Stimulated activated CD8-positive, alpha-beta memory T cell treated with anti-CD3 and anti-CD28 coated beads, Interleukin-4, amount 100 ng/mL, for 48 hours (primary cell): ENCODE measurements at regions not wholly inside any gene's neighbourhood (a gene's known extent, or its start where the extent isn't known, plus 50 kb on each side); places are given as distances from the start of the nearest gene placed in this dataset.
"Not testable (repeated sequence)": the region's sequence is repeated elsewhere in the genome, so short reads cannot be mapped to it uniquely, and the experiment has no call there.

Source experiments
- DNase-seq: peaks from one replicate; pipeline ENCODE4 v3.0.0-alpha.2; 2020

GRCh38 chr13:87736849-87737385 is 65.7 kb downstream of the SLITRK5 start:
- no peak for DNase-seq

DNA sequence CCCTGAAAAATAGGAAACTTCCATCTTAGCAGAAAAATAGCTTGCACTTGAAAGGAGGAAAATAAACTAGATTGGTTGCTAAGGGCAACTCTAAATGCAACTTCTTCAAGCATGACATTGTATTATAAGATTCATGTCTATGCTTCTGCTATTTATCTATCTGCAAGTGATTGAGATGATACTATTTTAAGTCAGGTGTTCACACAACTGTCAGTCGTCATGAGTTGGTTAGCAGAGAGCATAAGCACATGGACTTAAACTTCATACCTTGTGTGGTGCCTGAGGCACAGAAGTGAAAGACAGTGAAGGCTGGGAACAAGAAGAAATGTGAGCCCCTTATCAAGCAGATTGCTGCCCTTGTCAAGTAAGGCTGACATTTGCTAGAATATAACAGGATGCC is 82.9 kb downstream of the SLITRK5 start:
- no peak for DNase-seq

GRCh38 chr13:87769445-87769844 is 98.3 kb downstream of the SLITRK5 start:
- DNase-seq: no peak

DNA sequence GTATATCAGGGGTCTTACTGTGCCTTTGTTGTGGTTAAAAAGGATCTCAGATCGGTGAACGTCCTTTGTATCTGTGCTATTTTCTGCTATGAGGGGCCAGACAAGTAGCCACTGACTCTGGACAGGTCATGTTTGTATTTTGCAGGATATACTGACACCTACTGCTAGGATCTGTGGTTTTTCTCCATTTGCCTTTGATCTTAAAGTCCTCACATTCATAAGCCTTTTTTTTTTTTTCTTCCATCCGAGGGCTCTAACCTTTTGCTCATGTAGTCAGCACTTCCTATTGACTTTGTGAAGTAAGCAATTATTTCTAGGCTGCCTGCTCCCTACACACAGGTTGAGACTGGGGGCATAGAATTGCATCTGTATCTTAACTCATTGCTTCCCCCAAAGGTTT is 106.2 kb downstream of the SLITRK5 start:
- no peak for DNase-seq

DNA sequence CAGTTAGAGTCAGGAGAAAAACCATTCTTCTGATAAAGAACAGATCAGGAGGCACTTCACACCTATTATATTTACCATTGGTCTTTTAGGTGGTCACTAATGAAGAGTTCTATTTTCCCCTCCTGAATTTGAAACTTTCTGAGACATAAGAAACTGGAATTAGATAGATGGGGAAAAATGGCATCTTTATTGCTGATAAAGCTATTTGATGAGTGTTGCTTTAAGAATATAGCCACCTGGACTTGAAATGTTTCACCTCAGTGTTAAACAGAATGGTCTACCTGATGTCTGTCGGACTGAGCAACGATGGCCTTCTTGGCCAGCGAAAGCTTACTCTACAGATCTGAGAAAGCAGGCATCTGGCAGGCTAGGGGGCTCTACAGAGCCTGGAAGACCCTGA is 107.0 kb downstream of the SLITRK5 start:
- no peak for DNase-seq

DNA sequence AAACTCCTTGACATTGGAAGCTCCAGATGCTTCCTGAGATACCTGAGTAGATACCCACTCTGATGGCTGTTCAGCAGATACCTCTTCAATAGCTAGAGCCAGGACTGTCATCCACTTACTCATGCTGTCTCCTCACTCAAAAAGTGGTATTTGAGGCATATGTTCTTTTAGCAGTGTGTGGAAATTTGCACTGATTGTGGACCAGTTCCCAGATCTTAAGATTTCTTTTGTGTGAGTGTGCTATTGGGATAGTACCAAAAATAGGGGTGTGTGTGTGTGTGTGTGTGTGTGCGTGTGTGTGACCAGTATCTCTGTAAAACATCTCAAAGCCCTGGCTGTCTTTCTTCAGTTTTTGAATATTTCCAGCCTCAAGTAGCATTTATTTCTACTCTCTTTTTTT is 108.3 kb downstream of the SLITRK5 start:
- no peak for DNase-seq

GRCh38 chr13:87783366-87783765 is 112.2 kb downstream of the SLITRK5 start:
- no peak for DNase-seq

- DNase-seq: no peak
Observed at GRCh38 chr13:87788363-87788762, 117.2 kb downstream of the SLITRK5 start.

GRCh38 chr13:87792878-87793277 is 121.7 kb downstream of the SLITRK5 start:
- DNase-seq: no peak

DNA sequence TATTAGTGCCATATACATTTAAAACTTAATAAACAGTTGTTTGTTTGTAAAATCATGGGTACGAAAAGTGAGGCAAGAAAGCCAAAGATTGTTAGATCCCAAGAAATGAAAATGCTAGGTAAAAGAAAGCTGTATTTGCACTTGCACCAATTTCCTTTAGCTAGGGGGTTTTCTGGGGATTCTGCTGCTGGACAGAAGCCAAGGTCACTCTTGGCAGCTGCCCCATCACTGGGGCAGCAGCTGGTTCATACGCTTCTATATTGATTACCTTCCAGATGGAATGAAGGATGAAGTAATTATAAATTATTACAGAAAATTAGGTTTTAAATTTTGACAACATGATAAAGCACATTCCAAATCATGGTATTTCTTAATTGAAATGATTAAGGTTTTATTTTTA is 127.4 kb downstream of the SLITRK5 start:
- no peak for DNase-seq

DNA sequence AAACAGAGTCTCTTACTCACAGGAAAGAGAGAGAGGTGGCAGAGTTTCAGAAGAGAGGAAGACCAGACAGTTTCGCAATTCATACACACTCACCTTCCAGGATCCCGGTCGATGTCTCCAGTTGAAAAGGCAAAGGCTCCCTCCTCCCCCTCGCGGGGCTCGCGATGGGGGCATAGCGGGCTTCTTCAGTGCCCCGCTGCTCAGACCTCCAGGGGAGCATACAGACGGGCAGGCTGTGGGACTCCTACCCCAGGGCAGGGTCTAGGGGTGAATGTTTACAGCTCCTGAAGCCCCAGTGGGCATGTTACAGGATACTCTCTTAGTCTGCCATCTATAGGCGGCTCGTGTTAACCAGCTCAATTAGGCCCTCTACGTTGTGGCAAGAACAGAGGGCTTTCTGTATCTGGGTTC is 139.2 kb downstream of the SLITRK5 start:
- DNase-seq: no peak

DNA sequence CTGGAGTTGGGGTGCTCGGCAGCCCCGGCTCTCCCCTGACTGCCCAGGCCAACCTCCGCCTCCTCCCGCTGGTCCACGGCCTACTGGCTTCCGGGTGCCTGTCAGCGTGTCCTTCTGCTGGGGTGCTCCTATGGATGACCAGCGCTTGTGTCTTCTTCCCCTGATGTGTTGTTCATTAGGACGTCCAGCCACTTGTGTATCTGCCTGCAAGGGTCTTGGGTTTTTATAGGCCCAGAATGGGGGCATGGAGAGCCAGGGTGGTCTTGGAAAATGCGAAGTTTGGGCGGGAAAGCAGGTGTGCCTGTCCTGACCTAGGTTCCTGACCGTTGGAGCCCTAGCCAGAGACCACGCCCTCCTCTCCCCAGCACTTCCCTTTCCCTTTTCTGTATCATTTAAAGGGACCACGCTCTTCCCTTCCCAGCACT is 139.8 kb downstream of the SLITRK5 start:
- DNase-seq: no peak

GRCh38 chr13:87814403-87814802 is 143.2 kb downstream of the SLITRK5 start:
- DNase-seq: no peak

- DNase-seq: no peak
Observed at GRCh38 chr13:87820241-87820640, 149.1 kb downstream of the SLITRK5 start.

- no peak for DNase-seq
Observed at GRCh38 chr13:87821512-87821911, 150.3 kb downstream of the SLITRK5 start.

GRCh38 chr13:87826301-87826700 is 155.1 kb downstream of the SLITRK5 start:
- not testable (repeated sequence) for DNase-seq

DNA sequence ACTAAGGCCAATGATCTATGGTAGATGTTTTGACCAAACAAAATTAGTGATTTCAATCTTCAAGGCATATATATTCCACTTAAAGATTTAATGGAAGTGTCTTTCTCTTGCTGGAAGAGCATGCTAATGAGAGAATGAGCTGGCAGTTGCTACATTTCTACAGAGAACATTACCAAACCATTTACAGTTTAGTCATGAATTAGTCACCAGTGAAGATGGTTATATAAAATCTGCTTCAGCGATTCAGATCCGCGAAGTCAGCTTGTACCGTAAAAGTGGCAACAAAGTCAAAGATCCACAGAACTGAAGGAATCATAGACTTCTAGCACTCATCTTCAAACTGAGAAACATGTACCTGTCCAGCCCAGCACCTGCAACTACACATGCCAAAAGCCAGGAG is 156.3 kb downstream of the SLITRK5 start:
- DNase-seq: no peak

DNA sequence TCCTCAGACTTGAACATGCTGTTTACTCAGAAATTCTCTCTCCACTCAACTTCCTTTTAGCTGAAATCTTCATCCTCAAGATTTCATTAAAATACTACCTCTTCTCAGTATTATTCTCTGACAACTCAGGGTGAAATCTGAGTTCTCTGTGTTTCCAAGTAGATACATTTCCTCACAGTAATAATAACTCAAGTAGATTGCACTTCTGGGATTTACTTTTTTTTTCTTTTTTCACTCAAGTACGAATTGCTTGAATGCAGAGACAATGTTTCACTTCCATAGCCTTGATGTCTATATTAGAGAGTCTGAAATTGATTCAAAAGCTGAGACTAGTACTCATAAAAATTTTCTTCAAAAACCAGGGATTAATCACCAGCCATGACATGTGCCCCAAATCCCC is 166.4 kb downstream of the SLITRK5 start:
- no peak for DNase-seq

DNA sequence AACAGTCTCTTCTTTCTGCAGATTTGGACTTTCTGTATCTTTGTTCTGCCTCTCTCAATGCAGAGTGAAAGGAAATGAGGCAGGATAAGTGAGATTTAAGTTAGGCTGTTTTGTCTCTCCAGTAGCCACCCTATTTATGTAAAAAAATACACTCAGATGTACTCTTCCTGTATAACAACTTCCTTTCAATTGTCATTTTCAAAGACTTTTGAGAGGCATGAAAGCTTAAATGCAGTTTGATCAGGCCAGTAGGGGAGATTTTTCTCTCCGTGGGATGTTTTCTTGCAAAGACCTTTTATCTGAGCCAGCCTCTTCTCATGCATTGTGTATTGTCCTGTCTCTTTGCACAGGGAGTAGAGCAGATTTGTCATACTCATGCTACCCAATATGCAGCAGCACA is 166.8 kb downstream of the SLITRK5 start:
- DNase-seq: no peak

GRCh38 chr13:87851410-87851809 is 180.2 kb downstream of the SLITRK5 start:
- DNase-seq: no peak

- no peak for DNase-seq
Observed at GRCh38 chr13:87855553-87855952, 184.4 kb downstream of the SLITRK5 start.

- no peak for DNase-seq
Observed at GRCh38 chr13:87859261-87859660, 188.1 kb downstream of the SLITRK5 start.

- DNase-seq: no peak
Observed at GRCh38 chr13:87867426-87867825, 196.3 kb downstream of the SLITRK5 start.

DNA sequence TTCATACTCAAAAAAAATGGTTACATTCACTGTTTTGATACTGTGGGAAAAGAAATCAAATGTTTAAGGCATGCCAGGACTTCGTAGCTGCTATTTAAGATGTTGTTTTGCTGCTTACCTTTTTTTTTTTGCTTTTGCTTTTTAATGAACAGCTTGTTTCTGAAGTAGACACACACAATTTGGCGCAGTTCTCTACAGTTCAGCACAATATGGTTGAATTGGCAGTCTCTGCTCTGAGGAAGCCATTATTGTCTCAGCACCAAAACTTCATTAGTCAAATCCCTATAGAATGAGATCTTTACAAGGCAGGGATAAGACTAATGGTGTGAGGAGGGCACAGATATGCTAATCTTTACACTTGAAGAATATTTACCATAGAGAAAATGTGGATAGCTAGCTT is 197.6 kb downstream of the SLITRK5 start:
- DNase-seq: no peak

DNA sequence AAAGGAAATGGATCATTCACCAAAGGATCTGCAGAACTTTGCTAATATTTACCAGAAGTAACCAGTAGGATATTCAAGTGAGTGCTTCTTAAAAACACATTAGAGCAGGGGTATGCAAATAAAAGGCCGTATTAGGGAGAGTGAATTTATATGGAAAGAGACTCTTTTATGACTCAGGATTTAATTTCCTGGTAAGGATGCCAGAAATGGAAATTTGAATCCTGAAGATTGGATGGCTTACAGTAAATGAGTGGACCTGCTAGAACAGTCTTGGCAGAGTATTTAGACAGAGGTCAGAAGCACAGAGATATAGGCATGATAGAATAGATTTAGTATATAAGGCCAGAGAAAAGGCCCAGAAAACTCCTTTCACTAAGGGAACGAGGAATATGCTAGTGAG is 201.6 kb downstream of the SLITRK5 start:
- no peak for DNase-seq

DNA sequence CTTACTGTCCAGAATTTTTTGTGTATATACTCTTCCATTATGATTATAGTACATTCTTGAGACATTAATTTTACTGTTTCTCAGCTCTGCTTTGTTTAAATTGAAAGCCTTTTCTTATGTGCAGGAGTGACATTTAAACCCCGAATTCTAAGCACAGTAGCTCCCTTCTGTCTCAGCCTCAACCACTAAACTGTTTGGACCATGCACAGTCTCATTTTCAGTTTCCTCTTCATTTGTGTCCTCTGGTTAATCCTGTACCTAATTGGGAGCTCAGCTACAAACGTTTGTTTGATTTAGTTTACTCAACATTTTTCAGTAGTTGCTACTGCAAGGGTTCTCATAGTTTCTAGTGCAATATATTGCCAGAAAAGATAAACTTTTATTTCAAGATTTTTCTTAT is 206.3 kb downstream of the SLITRK5 start:
- DNase-seq: no peak
